Transverse colon (tissue), 4 donors: ENCODE measurements at regions not wholly inside any gene's neighbourhood (a gene's known extent, or its start where the extent isn't known, plus 50 kb on each side); places are given as distances from the start of the nearest gene placed in this dataset.

Experiments used
- DNase-seq: peaks from one replicate; pipeline ENCODE4 v3.0.0-alpha.2; 2019
- H3K27ac ChIP-seq, 4 donors: fragments of 200-600 bp; sonication (generic); 2 replicates each; pipeline ENCODE4 v1.5.1; 2016 to 2018; ENCODE audit warnings: inconsistent platforms in 4 of 4
- H3K27me3 ChIP-seq: fragments of 200-600 bp; sonication (generic); 2 replicates; pipeline ENCODE4 v1.5.1; 2017; ENCODE audit warnings: inconsistent platforms
- H3K36me3 ChIP-seq, 4 donors: fragments of 200-600 bp; sonication (generic); 2 replicates each; pipeline ENCODE4 v1.5.1; 2017 to 2019; ENCODE audit warnings: inconsistent platforms in 4 of 4
- H3K4me1 ChIP-seq, 4 donors: fragments of 200-600 bp; sonication (generic); 2 replicates each; pipeline ENCODE4 v1.5.1; 2017 to 2020; ENCODE audit warnings: inconsistent platforms in 4 of 4
- H3K4me3 ChIP-seq, 4 donors: fragments of 200-600 bp; sonication (generic); 1 replicate in 1 of 4; 2 replicates in 3 of 4; pipeline versions ENCODE4 v1.5.1 to v1.6.1; 2017 to 2019; ENCODE audit warnings: inconsistent platforms in 4 of 4
- H3K9me3 ChIP-seq, 2 donors: fragments of 200-600 bp; sonication (generic); 2 replicates each; pipeline ENCODE4 v1.5.1; 2017 to 2019; ENCODE audit warnings: inconsistent platforms in 2 of 2
- EP300 ChIP-seq: sonication (generic); formaldehyde crosslinking; IDR thresholded peaks from one replicate; pipeline ENCODE4 v1.6.1; 2017; ENCODE audit warnings: antibody characterized with exemption, low read depth
- POLR2A ChIP-seq: fragments of 450-650 bp; IDR thresholded peaks from one replicate; pipeline ENCODE4 v1.6.1; 2016; ENCODE audit warnings: antibody characterized with exemption, mild to moderate bottlenecking, moderate library complexity
- POLR2AphosphoS5 ChIP-seq, 3 donors: sonication (generic); formaldehyde crosslinking; IDR thresholded peaks; one replicate each; pipeline ENCODE4 v1.6.1; 2016; ENCODE audit warnings: antibody characterized with exemption in 3 of 3
- WGBS, 2 donors: methylation state at CpG; one replicate each; pipeline ENCODE4 v1.1.5; 2018; ENCODE audit warnings: low coverage in 1 of 2; 5-methylcytosine and 5-hydroxymethylcytosine counted together
- in situ Hi-C, 4 donors: fragments of 200-750 bp; cut with MboI; loops; one replicate each; pipeline versions ENCODE4 v1.15.0 to v1.15.1; 2017; ENCODE audit warnings: low sequenced_read_pairs in 3 of 4, low pct_ligation_motif_present in 1 of 4, low pct_unique_long_range_greater_than_20kb in 1 of 4
- intact Hi-C: fragments of 100-400 bp; cut with DNase I; formaldehyde crosslinking; loops from one replicate; pipeline ENCODE4 v1.15.1; 2023; ENCODE audit warnings: low total_unique reads
- TF ChIP-seq, protein P1 (sequence below), 5 experiments: fragments of 200-600 bp in 3 of 5; fragments of 450-650 bp in 2 of 5; sonication (generic) in 3 of 5; IDR thresholded peaks; 1 replicate in 2 of 5; 2 replicates in 3 of 5; pipeline ENCODE4 v1.5.1; 2016 to 2017; ENCODE audit warnings: antibody characterized with exemption in 5 of 5, inconsistent platforms in 3 of 5, mild to moderate bottlenecking in 2 of 5, moderate library complexity in 1 of 5

DNA sequence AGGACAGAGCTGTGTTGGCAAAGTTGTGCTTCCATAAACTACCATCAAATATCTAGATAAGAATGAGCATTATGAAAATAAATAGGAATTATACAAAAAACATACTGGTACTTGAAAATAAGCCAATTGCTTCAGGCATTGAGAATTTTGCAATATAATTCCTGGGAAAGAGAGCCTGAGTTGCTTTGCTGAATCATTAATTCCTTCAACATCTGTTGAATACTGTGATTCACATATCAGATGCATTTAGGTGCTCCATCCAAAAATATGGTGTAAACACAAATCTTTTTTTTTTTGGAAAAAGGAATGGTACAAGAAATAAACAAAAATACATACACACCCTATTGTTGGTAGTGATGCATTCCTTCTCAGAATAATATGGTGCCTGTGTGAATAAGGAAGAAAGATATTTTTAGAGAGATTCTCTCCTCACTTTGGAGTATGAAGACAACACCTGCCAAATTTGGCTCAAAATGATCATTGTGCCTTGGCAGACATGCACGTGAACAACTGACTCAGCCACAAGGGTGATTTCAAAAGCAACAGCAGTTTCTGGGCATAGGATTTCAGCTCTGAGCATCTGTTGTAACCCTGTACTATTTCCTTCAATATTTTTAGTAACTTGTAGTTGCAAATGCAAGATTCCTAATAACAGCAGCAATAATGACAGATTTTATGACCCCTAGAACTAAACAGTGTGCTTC, 96.7 kb downstream of the CAVIN4 start:
- Histone ChIP-seq H3K27me3 (no peaks in the 10 kb centered on the region), H3K36me3 (no peaks in the 10 kb centered on the region), H3K9me3 (no peaks in the 10 kb centered on the region), H3K27ac (no peak overlapping the region), H3K4me3 (no peak overlapping the region), H3K4me1 (no peaks in the 10 kb centered on the region)
- no peak for TF ChIP-seq POLR2A
- TF ChIP-seq, protein P1, sequence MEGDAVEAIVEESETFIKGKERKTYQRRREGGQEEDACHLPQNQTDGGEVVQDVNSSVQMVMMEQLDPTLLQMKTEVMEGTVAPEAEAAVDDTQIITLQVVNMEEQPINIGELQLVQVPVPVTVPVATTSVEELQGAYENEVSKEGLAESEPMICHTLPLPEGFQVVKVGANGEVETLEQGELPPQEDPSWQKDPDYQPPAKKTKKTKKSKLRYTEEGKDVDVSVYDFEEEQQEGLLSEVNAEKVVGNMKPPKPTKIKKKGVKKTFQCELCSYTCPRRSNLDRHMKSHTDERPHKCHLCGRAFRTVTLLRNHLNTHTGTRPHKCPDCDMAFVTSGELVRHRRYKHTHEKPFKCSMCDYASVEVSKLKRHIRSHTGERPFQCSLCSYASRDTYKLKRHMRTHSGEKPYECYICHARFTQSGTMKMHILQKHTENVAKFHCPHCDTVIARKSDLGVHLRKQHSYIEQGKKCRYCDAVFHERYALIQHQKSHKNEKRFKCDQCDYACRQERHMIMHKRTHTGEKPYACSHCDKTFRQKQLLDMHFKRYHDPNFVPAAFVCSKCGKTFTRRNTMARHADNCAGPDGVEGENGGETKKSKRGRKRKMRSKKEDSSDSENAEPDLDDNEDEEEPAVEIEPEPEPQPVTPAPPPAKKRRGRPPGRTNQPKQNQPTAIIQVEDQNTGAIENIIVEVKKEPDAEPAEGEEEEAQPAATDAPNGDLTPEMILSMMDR (IDR thresholded peaks at IDR 0.05) = no peak
- no peak for TF ChIP-seq EP300
- no peak for TF ChIP-seq POLR2AphosphoS5 (IDR thresholded peaks at IDR 0.05)
- in situ Hi-C loops (no loop called here), intact Hi-C loops (no loop called here)
- DNase-seq = no peak
- WGBS, 2 donors = 11 to 16% methylated on average over 1 of the region's 1 CpG

DNA sequence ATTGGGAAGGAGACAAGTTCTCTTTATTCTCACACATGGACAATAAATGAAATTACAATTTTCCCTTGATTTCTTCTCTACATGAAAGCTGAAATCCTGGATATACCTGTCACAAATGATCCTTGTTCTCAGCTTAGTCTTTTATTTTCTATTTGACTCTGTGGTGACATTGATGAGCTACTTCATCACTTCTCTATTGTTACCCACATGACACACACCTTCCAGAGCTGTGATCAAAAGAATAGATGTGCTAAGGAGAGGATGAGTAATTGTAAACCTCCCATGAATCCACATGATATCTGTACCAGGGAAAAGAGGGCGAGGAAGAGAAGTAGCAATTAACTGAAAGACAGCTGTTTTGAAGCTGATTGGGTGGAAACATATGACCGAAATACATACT, 102.0 kb downstream of the CAVIN4 start:
- intact Hi-C loops = no loop called here
- Histone ChIP-seq H3K27me3 (no peaks in the 10 kb centered on the region), H3K9me3 (no peaks in the 10 kb centered on the region), H3K27ac (no peak overlapping the region), H3K4me1 (no peaks in the 10 kb centered on the region), H3K36me3 (no peaks in the 10 kb centered on the region), H3K4me3 (no peak overlapping the region)
- WGBS, 2 donors = 57 to 66% methylated on average over 2 of the region's 2 CpGs
- in situ Hi-C loops = no loop called here
- no peak for DNase-seq
- TF ChIP-seq POLR2A = no peak
- TF ChIP-seq POLR2AphosphoS5 (IDR thresholded peaks at IDR 0.05) = no peak
- TF ChIP-seq, protein P1 (IDR thresholded peaks at IDR 0.05) = no peak
- TF ChIP-seq EP300 = no peak

DNA sequence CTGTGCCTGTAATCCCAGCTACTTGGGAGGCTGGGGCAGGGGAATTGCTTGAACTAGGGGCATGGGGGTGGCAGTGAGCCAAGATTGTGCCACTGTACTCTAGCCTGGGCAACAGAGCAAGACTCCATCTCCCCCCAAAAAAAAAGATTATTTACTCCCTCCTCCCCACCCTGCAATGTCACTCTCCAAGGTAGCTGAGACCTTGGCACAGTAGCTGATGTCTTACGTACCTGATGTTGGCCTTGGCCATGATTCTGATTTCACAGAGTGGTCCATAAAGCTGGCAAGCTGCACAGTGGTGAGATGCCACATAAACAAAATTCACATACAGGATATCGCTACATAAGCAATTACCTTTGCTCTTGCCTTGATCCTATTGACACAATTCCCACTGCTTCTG, 108.5 kb downstream of the CAVIN4 start:
- TF ChIP-seq POLR2A (no peak), EP300 (no peak), POLR2AphosphoS5 (IDR thresholded peaks at IDR 0.05) (no peak)
- TF ChIP-seq, protein P1 (IDR thresholded peaks at IDR 0.05) = no peak
- H3K36me3 ChIP-seq = no peaks in the 10 kb centered on the region
- in situ Hi-C loops = no loop called here
- H3K4me3 ChIP-seq = no peak overlapping the region
- intact Hi-C loops = no loop called here
- H3K4me1 ChIP-seq = no peaks in the 10 kb centered on the region
- no peaks in the 10 kb centered on the region for H3K27me3 ChIP-seq
- no peak for DNase-seq
- no peak overlapping the region for H3K27ac ChIP-seq
- no peaks in the 10 kb centered on the region for H3K9me3 ChIP-seq
- 86 to 100% methylated on average over 1 to 2 of the region's 2 CpGs for WGBS, 2 donors

DNA sequence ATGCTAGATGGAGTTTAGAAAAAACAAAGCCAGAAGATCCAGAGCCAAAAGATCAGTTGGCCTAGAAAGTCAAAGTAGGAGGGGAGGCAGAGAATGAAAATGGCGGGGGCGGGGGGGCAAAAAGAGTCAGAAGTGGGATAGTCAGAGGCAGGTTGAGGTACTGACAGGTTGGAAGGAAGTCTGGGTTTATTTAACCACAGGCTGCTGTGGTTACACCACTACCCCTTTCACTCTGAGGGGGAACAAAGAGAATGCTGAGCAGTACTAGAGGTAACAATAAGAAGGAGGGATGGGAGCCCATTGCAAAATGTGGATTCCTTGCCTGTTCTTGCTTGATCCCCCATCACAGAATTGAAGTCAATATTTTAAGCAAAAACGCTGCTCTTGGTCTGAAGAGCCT, 111.8 kb downstream of the CAVIN4 start:
- Histone ChIP-seq H3K4me1 (no peaks in the 10 kb centered on the region), H3K36me3 (no peaks in the 10 kb centered on the region), H3K27ac (no peak overlapping the region), H3K9me3 (no peaks in the 10 kb centered on the region), H3K4me3 (no peak overlapping the region), H3K27me3 (no peaks in the 10 kb centered on the region)
- 51 to 53% methylated on average over 3 of the region's 3 CpGs for WGBS, 2 donors
- intact Hi-C loops (no loop called here), in situ Hi-C loops (no loop called here)
- DNase-seq = no peak
- no peak for TF ChIP-seq EP300
- no peak for TF ChIP-seq POLR2A
- no peak for TF ChIP-seq POLR2AphosphoS5 (IDR thresholded peaks at IDR 0.05)
- TF ChIP-seq, protein P1 (IDR thresholded peaks at IDR 0.05) = no peak
